ENCODE measurements at regions not wholly inside any gene's neighbourhood (a gene's known extent, or its start where the extent isn't known, plus 50 kb on each side); places are given as distances from the start of the nearest gene placed in this dataset.
"Not testable (repeated sequence)": the region's sequence is repeated elsewhere in the genome, so short reads cannot be mapped to it uniquely, and the experiment has no call there.

DNA sequence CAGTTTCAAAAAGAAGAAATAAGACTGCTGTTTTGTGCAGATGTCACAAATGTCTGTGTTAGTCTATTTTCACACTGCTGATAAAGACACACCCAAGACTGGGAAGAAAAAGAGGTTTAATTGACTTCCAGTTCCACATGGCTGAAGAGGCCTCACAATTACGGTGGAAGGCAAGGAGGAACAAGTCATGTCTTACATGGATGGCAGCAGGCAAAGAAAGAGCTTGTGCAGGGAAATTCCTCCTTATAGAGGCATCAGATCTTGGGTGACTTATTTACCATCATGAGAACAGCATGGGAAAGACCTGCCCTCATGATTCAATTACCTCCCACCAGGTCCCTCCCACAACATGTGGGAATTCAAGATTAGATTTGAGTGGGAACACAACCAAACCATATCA, 527.7 kb upstream of the KCND2 start:
- not testable (repeated sequence) for ATAC-seq (ENCODE audit: low FRiP score)

DNA sequence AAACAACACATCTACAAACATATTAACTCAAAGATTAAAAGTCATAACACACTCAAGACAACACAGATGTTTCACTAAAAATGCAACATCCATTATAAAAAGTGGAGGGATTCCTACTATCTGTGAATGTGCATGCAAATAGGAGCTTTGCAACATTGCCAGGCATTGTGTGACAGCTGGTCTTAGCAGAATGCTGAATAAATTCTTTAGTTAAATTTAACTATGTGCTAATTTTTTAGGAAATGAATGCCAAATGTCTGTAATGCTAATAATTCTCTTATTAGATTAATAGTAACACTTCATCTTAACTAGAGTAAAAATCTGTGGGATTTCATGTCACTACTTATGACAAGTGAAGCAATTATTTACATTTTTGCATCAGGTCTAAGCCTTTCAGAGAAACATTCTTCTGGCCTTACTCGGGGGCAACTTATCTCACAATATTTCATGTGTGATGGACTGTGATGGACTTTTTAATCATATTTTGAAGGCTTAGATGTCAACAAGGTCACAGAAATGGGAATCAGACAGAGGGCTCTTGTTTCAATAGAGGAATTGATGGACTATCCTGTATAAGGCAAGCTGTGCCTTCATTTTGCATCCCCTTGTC, 524.6 kb upstream of the KCND2 start:
- H3K27ac ChIP-seq (ENCODE audit: low read depth in 1 of 2, low read length in 2 of 2) = no peak overlapping the region
- no peaks in the 10 kb centered on the region for H3K27me3 ChIP-seq (ENCODE audit: control insufficient read depth in 1 of 2, insufficient read depth in 2 of 2, low read length in 1 of 2)
- no peaks in the 10 kb centered on the region for H3K4me1 ChIP-seq (ENCODE audit: control insufficient read depth in 1 of 2, insufficient read depth in 2 of 2, low read length in 2 of 2)
- WGBS, 2 donors = 21 to 24% methylated on average over 1 of the region's 1 CpG
- H3K9me3 ChIP-seq (ENCODE audit: control insufficient read depth, low read length) = no peaks in the 10 kb centered on the region
- no peak for ATAC-seq (ENCODE audit: low FRiP score)
- DNase-seq = no peak
- no peak overlapping the region for H3K4me3 ChIP-seq (ENCODE audit: low read length in 2 of 2)
- intact Hi-C loops (cut with DNase I) = no loop called here
- H3K36me3 ChIP-seq (ENCODE audit: control insufficient read depth in 1 of 2, insufficient read depth in 2 of 2, low read length in 1 of 2) = no peaks in the 10 kb centered on the region

More for the DNA sequence above, 527.7 kb upstream of the KCND2 start:
- H3K36me3 ChIP-seq (ENCODE audit: control insufficient read depth in 1 of 2, insufficient read depth in 2 of 2, low read length in 1 of 2); H3K4me3 ChIP-seq (ENCODE audit: low read length in 2 of 2); DNase-seq; H3K27ac ChIP-seq (ENCODE audit: low read depth in 1 of 2, low read length in 2 of 2); intact Hi-C loops (cut with DNase I); H3K9me3 ChIP-seq (ENCODE audit: control insufficient read depth, low read length); H3K4me1 ChIP-seq (ENCODE audit: control insufficient read depth in 1 of 2, insufficient read depth in 2 of 2, low read length in 2 of 2); H3K27me3 ChIP-seq (ENCODE audit: control insufficient read depth in 1 of 2, insufficient read depth in 2 of 2, low read length in 1 of 2): not testable (repeated sequence)
- WGBS, 2 donors = 87 to 100% methylated on average over 1 of the region's 1 CpG

GRCh38 chr7:119748991-119749390, 524.0 kb upstream of the KCND2 start:
- WGBS, 2 donors = 39 to 40% methylated on average over 2 of the region's 2 CpGs
- ATAC-seq (ENCODE audit: low FRiP score) (no peak), DNase-seq (no peak)
- Histone ChIP-seq H3K9me3 (ENCODE audit: control insufficient read depth, low read length) (no peaks in the 10 kb centered on the region), H3K4me3 (ENCODE audit: low read length in 2 of 2) (no peak overlapping the region), H3K27ac (ENCODE audit: low read depth in 1 of 2, low read length in 2 of 2) (no peak overlapping the region), H3K36me3 (ENCODE audit: control insufficient read depth in 1 of 2, insufficient read depth in 2 of 2, low read length in 1 of 2) (no peaks in the 10 kb centered on the region), H3K4me1 (ENCODE audit: control insufficient read depth in 1 of 2, insufficient read depth in 2 of 2, low read length in 2 of 2) (no peaks in the 10 kb centered on the region), H3K27me3 (ENCODE audit: control insufficient read depth in 1 of 2, insufficient read depth in 2 of 2, low read length in 1 of 2) (no peaks in the 10 kb centered on the region)
- intact Hi-C loops (cut with DNase I) = no loop called here

DNA sequence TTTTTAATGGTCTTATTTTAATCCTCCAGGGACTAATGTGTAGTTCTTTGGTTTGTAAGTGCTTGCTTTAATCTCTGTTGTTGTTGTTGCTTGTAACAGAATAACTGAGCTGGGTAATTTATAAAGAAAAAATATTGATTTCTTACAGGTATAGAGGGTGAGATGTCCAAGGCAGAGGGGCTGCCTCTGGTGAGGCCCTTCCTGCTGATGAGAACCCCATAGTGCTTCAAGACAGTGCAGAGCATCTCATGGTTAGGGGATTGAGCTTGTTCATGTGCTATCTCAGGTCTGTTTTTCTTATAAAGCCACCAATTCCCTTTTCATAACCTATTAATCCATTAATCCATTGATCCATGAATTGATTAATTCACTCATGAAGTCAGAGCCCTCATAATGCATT, 516.3 kb upstream of the KCND2 start:
- no peaks in the 10 kb centered on the region for H3K36me3 ChIP-seq (ENCODE audit: control insufficient read depth in 1 of 2, insufficient read depth in 2 of 2, low read length in 1 of 2)

GRCh38 chr7:119758254-119758653, 514.7 kb upstream of the KCND2 start:
- Histone ChIP-seq H3K9me3 (ENCODE audit: control insufficient read depth, low read length) (no peaks in the 10 kb centered on the region), H3K4me1 (ENCODE audit: control insufficient read depth in 1 of 2, insufficient read depth in 2 of 2, low read length in 2 of 2) (no peaks in the 10 kb centered on the region), H3K27me3 (ENCODE audit: control insufficient read depth in 1 of 2, insufficient read depth in 2 of 2, low read length in 1 of 2) (no peaks in the 10 kb centered on the region), H3K4me3 (ENCODE audit: low read length in 2 of 2) (no peak overlapping the region), H3K36me3 (ENCODE audit: control insufficient read depth in 1 of 2, insufficient read depth in 2 of 2, low read length in 1 of 2) (no peaks in the 10 kb centered on the region), H3K27ac (ENCODE audit: low read depth in 1 of 2, low read length in 2 of 2) (no peak overlapping the region)
- intact Hi-C loops (cut with DNase I) = no loop called here
- DNase-seq (no peak), ATAC-seq (ENCODE audit: low FRiP score) (no peak)

More for the DNA sequence above, 516.3 kb upstream of the KCND2 start:
- Histone ChIP-seq H3K4me1 (ENCODE audit: control insufficient read depth in 1 of 2, insufficient read depth in 2 of 2, low read length in 2 of 2) (no peaks in the 10 kb centered on the region), H3K9me3 (ENCODE audit: control insufficient read depth, low read length) (no peaks in the 10 kb centered on the region), H3K4me3 (ENCODE audit: low read length in 2 of 2) (no peak overlapping the region), H3K27me3 (ENCODE audit: control insufficient read depth in 1 of 2, insufficient read depth in 2 of 2, low read length in 1 of 2) (no peaks in the 10 kb centered on the region), H3K27ac (ENCODE audit: low read depth in 1 of 2, low read length in 2 of 2) (no peak overlapping the region)
- DNase-seq = no peak
- intact Hi-C loops (cut with DNase I) = no loop called here
- ATAC-seq (ENCODE audit: low FRiP score) = no peak

DNA sequence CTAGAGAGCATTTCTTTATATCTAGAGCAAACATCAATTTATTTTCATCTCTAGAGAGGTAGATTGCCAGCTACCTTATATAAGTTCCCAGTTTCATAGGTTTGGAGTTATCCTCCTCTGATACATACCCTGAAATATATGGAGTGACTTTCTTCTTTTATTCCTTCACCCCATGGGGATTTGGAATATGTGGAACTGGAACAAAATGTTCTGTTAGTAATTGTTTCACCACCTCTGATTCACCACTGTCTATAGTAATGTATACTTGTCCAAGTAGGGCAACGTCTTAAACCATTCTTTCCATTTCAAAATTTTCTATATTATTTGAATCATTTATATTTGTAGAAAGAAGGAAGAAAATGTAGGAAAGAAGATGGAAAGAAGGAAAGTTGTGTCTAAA, 511.2 kb upstream of the KCND2 start:
- Histone ChIP-seq H3K27ac (ENCODE audit: low read depth in 1 of 2, low read length in 2 of 2) (no peak overlapping the region), H3K27me3 (ENCODE audit: control insufficient read depth in 1 of 2, insufficient read depth in 2 of 2, low read length in 1 of 2) (no peaks in the 10 kb centered on the region), H3K4me1 (ENCODE audit: control insufficient read depth in 1 of 2, insufficient read depth in 2 of 2, low read length in 2 of 2) (no peaks in the 10 kb centered on the region), H3K36me3 (ENCODE audit: control insufficient read depth in 1 of 2, insufficient read depth in 2 of 2, low read length in 1 of 2) (no peaks in the 10 kb centered on the region), H3K9me3 (ENCODE audit: control insufficient read depth, low read length) (no peaks in the 10 kb centered on the region), H3K4me3 (ENCODE audit: low read length in 2 of 2) (no peak overlapping the region)
- DNase-seq = no peak
- 59 to 72% methylated on average over 1 of the region's 1 CpG for WGBS, 2 donors
- intact Hi-C loops (cut with DNase I) = no loop called here
- no peak for ATAC-seq (ENCODE audit: low FRiP score)

GRCh38 chr7:119782286-119782685, 490.7 kb upstream of the KCND2 start:
- Histone ChIP-seq H3K4me3 (ENCODE audit: low read length in 2 of 2) (no peak overlapping the region), H3K9me3 (ENCODE audit: control insufficient read depth, low read length) (no peaks in the 10 kb centered on the region), H3K27ac (ENCODE audit: low read depth in 1 of 2, low read length in 2 of 2) (no peak overlapping the region), H3K36me3 (ENCODE audit: control insufficient read depth in 1 of 2, insufficient read depth in 2 of 2, low read length in 1 of 2) (no peaks in the 10 kb centered on the region), H3K4me1 (ENCODE audit: control insufficient read depth in 1 of 2, insufficient read depth in 2 of 2, low read length in 2 of 2) (no peaks in the 10 kb centered on the region), H3K27me3 (ENCODE audit: control insufficient read depth in 1 of 2, insufficient read depth in 2 of 2, low read length in 1 of 2) (no peaks in the 10 kb centered on the region)
- intact Hi-C loops (cut with DNase I) = no loop called here
- DNase-seq (no peak), ATAC-seq (ENCODE audit: low FRiP score) (no peak)
- 46 to 57% methylated on average over 2 of the region's 2 CpGs for WGBS, 2 donors

DNA sequence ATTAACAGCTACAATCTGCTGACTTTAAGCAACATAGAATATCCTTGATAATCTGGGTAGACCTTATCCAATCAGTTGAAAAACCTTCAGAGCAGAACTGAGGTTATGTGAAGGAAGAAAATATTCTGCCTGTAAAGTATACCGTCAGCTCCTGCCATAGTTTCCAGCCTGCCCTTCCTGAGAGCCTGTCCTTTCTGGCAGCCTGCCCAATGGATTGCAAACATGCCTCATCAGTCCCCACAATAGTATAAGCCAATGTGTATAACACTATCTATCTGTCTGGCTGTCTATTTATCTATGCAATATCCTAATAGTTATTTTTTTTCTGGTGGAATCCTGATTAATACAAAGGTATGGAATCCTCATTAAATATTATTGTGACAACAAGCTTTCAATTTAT, 489.2 kb upstream of the KCND2 start:
- intact Hi-C loops (cut with DNase I) = no loop called here
- Histone ChIP-seq H3K36me3 (ENCODE audit: control insufficient read depth in 1 of 2, insufficient read depth in 2 of 2, low read length in 1 of 2) (no peaks in the 10 kb centered on the region), H3K4me3 (ENCODE audit: low read length in 2 of 2) (no peak overlapping the region), H3K27me3 (ENCODE audit: control insufficient read depth in 1 of 2, insufficient read depth in 2 of 2, low read length in 1 of 2) (no peaks in the 10 kb centered on the region), H3K9me3 (ENCODE audit: control insufficient read depth, low read length) (no peaks in the 10 kb centered on the region), H3K27ac (ENCODE audit: low read depth in 1 of 2, low read length in 2 of 2) (no peak overlapping the region), H3K4me1 (ENCODE audit: control insufficient read depth in 1 of 2, insufficient read depth in 2 of 2, low read length in 2 of 2) (no peaks in the 10 kb centered on the region)
- ATAC-seq (ENCODE audit: low FRiP score) = no peak
- DNase-seq = peak in 1 of 2 donors; percentile 24
- 15 to 31% methylated on average over 1 of the region's 1 CpG for WGBS, 2 donors

- no peak for ATAC-seq (ENCODE audit: low FRiP score)
- Histone ChIP-seq H3K27ac (ENCODE audit: low read depth in 1 of 2, low read length in 2 of 2) (no peak overlapping the region), H3K27me3 (ENCODE audit: control insufficient read depth in 1 of 2, insufficient read depth in 2 of 2, low read length in 1 of 2) (no peaks in the 10 kb centered on the region), H3K9me3 (ENCODE audit: control insufficient read depth, low read length) (no peaks in the 10 kb centered on the region), H3K36me3 (ENCODE audit: control insufficient read depth in 1 of 2, insufficient read depth in 2 of 2, low read length in 1 of 2) (no peaks in the 10 kb centered on the region), H3K4me1 (ENCODE audit: control insufficient read depth in 1 of 2, insufficient read depth in 2 of 2, low read length in 2 of 2) (no peaks in the 10 kb centered on the region), H3K4me3 (ENCODE audit: low read length in 2 of 2) (no peak overlapping the region)
- DNase-seq = no peak
- intact Hi-C loops (cut with DNase I) = no loop called here
- 73 to 82% methylated on average over 6 of the region's 6 CpGs for WGBS, 2 donors
These were observed 470.8 kb upstream of the KCND2 start for GRCh38 chr7:119802147-119802546.

All from aorta (tissue), 5 donors.